ENCODE measurements at regions not wholly inside any gene's neighbourhood (a gene's known extent, or its start where the extent isn't known, plus 50 kb on each side); places are given as distances from the start of the nearest gene placed in this dataset.

DNA sequence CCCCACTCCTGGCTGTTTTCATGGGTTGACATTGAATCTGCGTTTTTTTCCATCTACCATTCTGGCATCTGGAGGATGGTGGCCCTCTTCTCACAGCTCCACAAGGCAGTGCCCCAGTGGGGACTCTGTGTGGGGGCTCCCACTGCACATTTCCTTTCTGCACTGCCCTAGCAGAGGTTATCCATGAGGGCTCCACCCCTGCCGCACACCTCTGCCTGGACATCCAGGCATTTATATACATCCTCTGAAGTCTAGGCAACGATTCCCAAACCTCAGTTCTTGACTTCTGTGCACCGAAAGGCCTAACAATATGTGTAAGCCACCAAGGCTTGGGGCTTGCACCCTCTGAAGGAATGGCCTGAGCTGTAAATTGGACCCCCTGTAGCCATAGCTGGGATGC lies 147.9 kb upstream of the FMN2 start:
- H3K4me1 ChIP-seq (replicated peaks): no peaks in the 10 kb centered on the region
- no peaks in the 10 kb centered on the region for H3K36me3 ChIP-seq
- DNase-seq (ENCODE audit: low read depth in 1 of 2, low spot score in 2 of 2): no peak
- no peak overlapping the region for H3K4me3 ChIP-seq
- no peak overlapping the region for H3K27ac ChIP-seq
- H3K9me3 ChIP-seq (replicated peaks): no peaks in the 10 kb centered on the region
- H3K27me3 ChIP-seq (replicated peaks): no peaks in the 10 kb centered on the region

DNA sequence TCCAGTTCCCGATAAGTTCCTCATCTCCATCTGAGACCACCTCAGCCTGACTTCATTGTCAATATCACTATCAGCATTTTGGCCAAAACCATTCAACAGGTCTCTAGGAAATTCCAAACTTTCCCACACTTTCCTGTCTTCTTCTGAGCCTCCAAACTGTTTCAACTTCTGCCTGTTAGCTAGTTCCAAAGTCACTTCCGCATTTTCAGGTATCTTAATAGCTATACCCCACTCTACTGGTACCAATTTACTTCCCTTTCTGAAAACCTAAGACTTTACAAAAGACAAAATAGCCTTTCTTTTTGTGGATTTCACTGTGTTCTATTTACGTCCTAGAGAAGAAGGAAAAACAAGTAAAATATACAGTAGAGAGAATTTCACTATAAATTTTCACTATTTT lies 147.0 kb upstream of the FMN2 start:
- Histone ChIP-seq H3K9me3 (replicated peaks) (no peaks in the 10 kb centered on the region), H3K4me1 (replicated peaks) (no peaks in the 10 kb centered on the region), H3K36me3 (no peaks in the 10 kb centered on the region), H3K27ac (no peak overlapping the region), H3K4me3 (no peak overlapping the region), H3K27me3 (replicated peaks) (no peaks in the 10 kb centered on the region)
- DNase-seq (ENCODE audit: low read depth in 1 of 2, low spot score in 2 of 2): no peak

DNA sequence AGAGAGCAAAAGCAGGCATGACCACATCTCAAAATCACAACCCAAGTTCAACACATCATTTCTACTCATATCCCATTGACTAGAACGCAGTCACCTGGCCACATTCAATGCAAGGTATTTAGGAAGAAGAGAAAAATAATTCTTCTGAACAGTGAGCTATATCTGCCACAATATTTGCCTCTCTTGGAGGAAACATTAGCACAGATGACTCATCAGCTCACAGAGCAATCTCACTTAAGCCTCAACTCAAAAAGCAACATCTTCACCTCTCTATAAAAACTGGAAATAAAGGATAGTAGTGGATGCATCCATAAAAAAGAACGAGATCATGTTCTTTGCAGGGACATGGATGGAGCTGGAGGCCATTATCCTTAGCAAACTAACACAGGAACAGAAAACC lies 143.9 kb upstream of the FMN2 start:
- Histone ChIP-seq H3K9me3 (replicated peaks) (no peaks in the 10 kb centered on the region), H3K27me3 (replicated peaks) (no peaks in the 10 kb centered on the region), H3K27ac (no peak overlapping the region), H3K4me3 (no peak overlapping the region), H3K4me1 (replicated peaks) (no peaks in the 10 kb centered on the region), H3K36me3 (no peaks in the 10 kb centered on the region)
- no peak for DNase-seq (ENCODE audit: low read depth in 1 of 2, low spot score in 2 of 2)

GRCh38 chr1:239951511-239952140 lies 140.1 kb upstream of the FMN2 start:
- H3K4me1 ChIP-seq (replicated peaks): no peaks in the 10 kb centered on the region
- peak; percentile 17 to 66 for DNase-seq (ENCODE audit: low read depth in 1 of 2, low spot score in 2 of 2)
- H3K4me3 ChIP-seq: no peak overlapping the region
- H3K9me3 ChIP-seq (replicated peaks): no peaks in the 10 kb centered on the region
- no peaks in the 10 kb centered on the region for H3K36me3 ChIP-seq
- H3K27me3 ChIP-seq (replicated peaks): no peaks in the 10 kb centered on the region
- no peak overlapping the region for H3K27ac ChIP-seq

DNA sequence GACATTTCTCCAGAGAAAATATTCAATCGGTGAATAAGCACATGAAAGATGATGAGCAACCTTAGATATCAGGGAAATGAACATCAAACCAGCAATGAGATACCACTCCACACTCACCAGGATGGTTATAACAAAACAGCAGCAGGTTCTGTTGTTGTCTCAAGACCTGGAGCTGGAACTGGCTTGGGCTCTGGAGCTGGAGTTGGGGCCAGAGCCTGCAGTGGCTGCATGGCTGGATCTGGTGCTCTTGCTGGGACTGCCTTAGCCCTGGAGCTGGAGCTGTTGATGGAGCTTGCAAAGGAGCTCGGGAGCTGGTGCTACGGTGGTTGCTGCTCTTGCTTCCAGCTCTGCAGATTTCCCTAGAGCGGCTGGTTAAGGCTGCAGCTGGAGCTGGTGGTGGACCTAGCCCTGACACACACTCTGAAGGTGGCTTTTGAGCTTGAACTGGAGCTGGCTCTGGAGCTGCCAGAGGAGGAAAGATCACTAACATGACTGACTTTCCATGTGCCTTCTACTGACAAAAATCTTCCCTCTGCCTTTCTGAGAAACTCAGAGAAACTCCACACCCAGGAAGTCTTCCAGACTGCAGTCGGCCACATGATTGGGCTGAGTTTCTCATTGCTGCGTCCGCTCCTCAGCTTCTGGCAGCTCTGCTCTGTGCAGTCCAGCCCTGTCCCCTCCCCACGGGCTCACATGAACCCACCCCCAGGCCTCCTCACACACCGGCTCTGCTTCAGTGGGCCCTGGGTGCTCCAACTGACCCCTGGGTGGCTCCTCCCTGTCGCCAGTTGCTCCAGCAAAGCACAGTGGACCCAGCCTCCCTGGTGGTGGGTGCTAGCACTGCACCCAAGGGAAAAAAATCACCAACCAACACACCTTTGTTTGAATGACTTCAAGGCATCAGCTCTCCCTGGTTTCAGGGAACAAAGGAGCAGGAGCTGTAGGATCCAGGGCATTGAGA lies 139.1 kb upstream of the FMN2 start:
- no peaks in the 10 kb centered on the region for H3K9me3 ChIP-seq (replicated peaks)
- H3K4me1 ChIP-seq (replicated peaks): no peaks in the 10 kb centered on the region
- no peaks in the 10 kb centered on the region for H3K36me3 ChIP-seq
- no peaks in the 10 kb centered on the region for H3K27me3 ChIP-seq (replicated peaks)
- H3K27ac ChIP-seq: no peak overlapping the region
- no peak overlapping the region for H3K4me3 ChIP-seq
- no peak for DNase-seq (ENCODE audit: low read depth in 1 of 2, low spot score in 2 of 2)

GRCh38 chr1:239954836-239955235 lies 136.8 kb upstream of the FMN2 start:
- no peak overlapping the region for H3K27ac ChIP-seq
- DNase-seq (ENCODE audit: low read depth in 1 of 2, low spot score in 2 of 2): no peak
- peaks cover 8% of the 10 kb centered on the region; the same call in 1 of the 2 replicates for H3K27me3 ChIP-seq (replicated peaks)
- no peak overlapping the region for H3K4me3 ChIP-seq
- no peaks in the 10 kb centered on the region for H3K36me3 ChIP-seq
- no peaks in the 10 kb centered on the region for H3K4me1 ChIP-seq (replicated peaks)
- no peaks in the 10 kb centered on the region for H3K9me3 ChIP-seq (replicated peaks)

DNA sequence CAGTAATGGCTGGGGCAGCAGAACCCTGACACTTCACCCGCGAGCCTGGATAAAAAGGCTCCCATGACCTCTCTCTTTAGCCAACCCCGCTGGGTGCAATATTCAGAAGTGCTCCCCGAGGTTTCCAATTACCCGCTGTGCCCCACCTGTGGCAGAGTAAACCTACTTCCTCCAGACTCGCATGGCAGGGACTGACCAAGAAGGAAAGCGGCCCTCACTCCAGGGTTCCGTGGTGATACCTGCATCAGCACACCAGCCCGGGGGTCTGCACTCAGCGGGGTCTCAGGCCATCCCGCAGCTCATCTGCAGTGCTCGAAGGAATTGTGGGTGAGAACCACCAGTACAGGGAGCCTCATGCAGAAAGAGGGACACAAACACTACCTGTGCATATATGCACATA lies 136.3 kb upstream of the FMN2 start:
- H3K36me3 ChIP-seq: no peaks in the 10 kb centered on the region
- no peaks in the 10 kb centered on the region for H3K9me3 ChIP-seq (replicated peaks)
- H3K27ac ChIP-seq: no peak overlapping the region
- DNase-seq (ENCODE audit: low read depth in 1 of 2, low spot score in 2 of 2): no peak
- H3K4me1 ChIP-seq (replicated peaks): no peaks in the 10 kb centered on the region
- H3K27me3 ChIP-seq (replicated peaks): peaks cover 9% of the 10 kb centered on the region; the same call in 1 of the 2 replicates
- no peak overlapping the region for H3K4me3 ChIP-seq

DNA sequence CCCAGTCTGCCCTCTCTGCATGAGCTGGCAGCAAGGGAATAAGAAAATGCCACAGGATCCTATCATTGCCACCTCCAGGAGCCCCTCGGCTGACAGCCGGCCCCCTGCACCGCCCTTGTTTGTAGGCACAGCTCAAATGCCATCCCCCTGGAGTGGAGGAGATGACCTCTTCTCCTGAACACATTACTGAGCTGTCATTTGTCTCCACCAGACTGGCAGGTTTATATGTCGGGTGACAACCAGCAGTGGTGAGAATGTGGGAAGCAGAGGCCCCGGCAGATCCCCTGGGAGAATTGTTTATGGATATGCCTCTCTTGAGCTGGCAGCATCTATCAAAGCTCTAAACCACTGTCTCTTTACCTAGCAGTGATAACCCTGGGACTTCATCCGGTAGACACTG lies 135.4 kb upstream of the FMN2 start:
- DNase-seq (ENCODE audit: low read depth in 1 of 2, low spot score in 2 of 2): no peak
- Histone ChIP-seq H3K27ac (no peak overlapping the region), H3K4me3 (no peak overlapping the region), H3K9me3 (replicated peaks) (no peaks in the 10 kb centered on the region), H3K27me3 (replicated peaks) (peaks cover 13% of the 10 kb centered on the region; the same call in 1 of the 2 replicates), H3K36me3 (no peaks in the 10 kb centered on the region), H3K4me1 (replicated peaks) (no peaks in the 10 kb centered on the region)

- no peaks in the 10 kb centered on the region for H3K9me3 ChIP-seq (replicated peaks)
- H3K27ac ChIP-seq: no peak overlapping the region
- H3K4me1 ChIP-seq (replicated peaks): no peaks in the 10 kb centered on the region
- H3K36me3 ChIP-seq: no peaks in the 10 kb centered on the region
- no peak for DNase-seq (ENCODE audit: low read depth in 1 of 2, low spot score in 2 of 2)
- peaks cover 24% of the 10 kb centered on the region for H3K27me3 ChIP-seq (replicated peaks)
- no peak overlapping the region for H3K4me3 ChIP-seq
Measured at GRCh38 chr1:239958063-239958462, 133.6 kb upstream of the FMN2 start.

DNA sequence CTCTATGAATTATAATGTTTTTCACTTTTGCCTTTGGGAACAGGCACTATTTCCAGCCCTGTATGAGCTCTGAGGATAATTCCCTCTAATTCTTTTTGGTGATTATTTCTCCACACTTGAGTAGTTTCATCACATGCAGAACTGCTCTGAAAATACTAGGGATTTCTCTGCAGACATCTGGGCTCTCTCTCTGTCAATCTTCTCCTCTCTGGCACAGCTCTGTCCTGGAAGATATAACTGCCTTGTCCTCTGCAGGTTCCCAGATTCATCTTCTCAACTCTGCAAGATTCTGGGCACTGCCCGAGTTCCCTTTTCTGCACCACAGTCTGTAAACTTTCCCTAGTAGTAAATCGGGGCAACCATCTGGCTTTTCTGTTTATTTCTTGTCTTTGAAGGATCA lies 131.3 kb upstream of the FMN2 start:
- Histone ChIP-seq H3K4me1 (replicated peaks) (no peaks in the 10 kb centered on the region), H3K9me3 (replicated peaks) (no peaks in the 10 kb centered on the region), H3K36me3 (no peaks in the 10 kb centered on the region), H3K4me3 (no peak overlapping the region), H3K27ac (no peak overlapping the region), H3K27me3 (replicated peaks) (peaks cover 24% of the 10 kb centered on the region)
- no peak for DNase-seq (ENCODE audit: low read depth in 1 of 2, low spot score in 2 of 2)

- no peak overlapping the region for H3K4me3 ChIP-seq
- no peak for DNase-seq (ENCODE audit: low read depth in 1 of 2, low spot score in 2 of 2)
- no peaks in the 10 kb centered on the region for H3K4me1 ChIP-seq (replicated peaks)
- no peaks in the 10 kb centered on the region for H3K36me3 ChIP-seq
- H3K27me3 ChIP-seq (replicated peaks): peaks cover 20% of the 10 kb centered on the region
- no peak overlapping the region for H3K27ac ChIP-seq
- no peaks in the 10 kb centered on the region for H3K9me3 ChIP-seq (replicated peaks)
Measured at GRCh38 chr1:239963856-239964255, 127.8 kb upstream of the FMN2 start.

- no peak overlapping the region for H3K4me3 ChIP-seq
- H3K27me3 ChIP-seq (replicated peaks): no peaks in the 10 kb centered on the region; the same call in 1 of the 2 replicates
- no peaks in the 10 kb centered on the region for H3K4me1 ChIP-seq (replicated peaks)
- H3K36me3 ChIP-seq: no peaks in the 10 kb centered on the region
- H3K9me3 ChIP-seq (replicated peaks): 0 out of 2 replicates have a peak, but pooled peaks cover 6% of the 10 kb centered on the region
- peak in 1 of 2 experiments; percentile 31 for DNase-seq (ENCODE audit: low read depth in 1 of 2, low spot score in 2 of 2)
- H3K27ac ChIP-seq: no peak overlapping the region
Measured at GRCh38 chr1:239976130-239976968, 115.3 kb upstream of the FMN2 start.

DNA sequence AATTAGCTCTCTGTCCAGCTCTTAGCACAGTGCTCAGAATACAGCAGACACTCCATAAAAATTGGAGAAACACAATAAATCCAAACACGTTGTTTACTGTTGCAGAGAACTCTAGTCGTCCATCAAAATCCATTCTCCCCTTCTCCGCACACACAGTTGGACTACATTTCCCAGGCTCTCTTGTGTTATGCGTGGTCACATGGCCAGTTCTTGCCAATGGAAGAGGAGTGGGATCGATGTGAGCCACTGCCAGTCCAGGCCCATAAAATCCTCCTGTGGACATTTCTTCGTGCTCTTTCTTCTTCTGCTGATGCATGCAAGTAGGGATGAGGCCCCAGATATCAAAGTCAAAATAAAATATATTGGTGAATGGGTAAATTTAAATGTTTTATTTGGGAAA lies 114.3 kb upstream of the FMN2 start:
- DNase-seq (ENCODE audit: low read depth in 1 of 2, low spot score in 2 of 2): no peak
- Histone ChIP-seq H3K36me3 (no peaks in the 10 kb centered on the region), H3K4me1 (replicated peaks) (no peaks in the 10 kb centered on the region), H3K4me3 (no peak overlapping the region), H3K9me3 (replicated peaks) (0 out of 2 replicates have a peak, but pooled peaks cover 6% of the 10 kb centered on the region), H3K27ac (no peak overlapping the region), H3K27me3 (replicated peaks) (no peaks in the 10 kb centered on the region; the same call in 1 of the 2 replicates)

All from SJSA1 (cell line).